Spleen (tissue), 7 donors: ENCODE measurements at regions not wholly inside any gene's neighbourhood (a gene's known extent, or its start where the extent isn't known, plus 50 kb on each side); places are given as distances from the start of the nearest gene placed in this dataset.
A peak's percentile ranks its signal among the peaks of the same experiment; 100 is the strongest.

Source experiments
- POLR2A ChIP-seq, 3 donors: fragments of 450-650 bp; IDR thresholded peaks; one replicate each; pipeline ENCODE4 v1.5.1; 2017; ENCODE audit warnings: antibody characterized with exemption in 3 of 3, mild to moderate bottlenecking in 1 of 3
- POLR2AphosphoS5 ChIP-seq, 3 donors: sonication (generic); formaldehyde crosslinking; IDR thresholded peaks; one replicate each; pipeline ENCODE4 v1.5.1; 2017; ENCODE audit warnings: antibody characterized with exemption in 3 of 3
- TF ChIP-seq, protein P1 (sequence below), 11 experiments: fragments of 200-600 bp in 7 of 11; fragments of 450-650 bp in 4 of 11; sonication (generic) in 4 of 11; IDR thresholded peaks in 8 of 11; conservative IDR thresholded peaks in 3 of 11; 1 replicate in 7 of 11; 2 replicates in 4 of 11; pipeline versions ENCODE4 v1.4.0 to v1.8.0; 2016 to 2021; ENCODE audit warnings: antibody characterized with exemption in 11 of 11, inconsistent platforms in 4 of 11, mild to moderate bottlenecking in 1 of 11
- donor health status: DM: no; HTN: no; CAD: no; lungs with moderate emphysema.
- donor health status: DM: no; HTN: no; CAD: no.
- donor health status: DM: no; HTN: no; CAD: no.

DNA sequence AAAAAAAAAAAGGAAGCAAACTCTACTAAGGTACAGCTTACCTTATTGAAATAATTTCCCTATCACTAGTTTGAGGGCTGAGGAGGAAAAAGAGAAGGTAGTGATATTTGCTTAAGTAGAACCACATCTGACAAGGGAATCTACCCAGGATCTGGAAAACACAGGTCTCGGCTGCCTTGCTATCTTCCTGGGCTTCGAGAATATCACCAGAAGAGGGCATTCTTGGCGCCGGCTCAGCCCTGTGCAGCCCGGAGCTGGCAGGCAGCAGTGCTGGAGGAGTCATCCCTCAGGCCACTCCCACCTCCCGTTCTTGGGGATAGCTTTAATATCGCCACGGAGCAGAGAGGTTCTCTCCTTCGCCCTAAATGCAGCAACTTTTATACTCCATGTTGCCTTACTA lies 1181.2 kb downstream of the VRK1 start:
- TF ChIP-seq, protein P1, sequence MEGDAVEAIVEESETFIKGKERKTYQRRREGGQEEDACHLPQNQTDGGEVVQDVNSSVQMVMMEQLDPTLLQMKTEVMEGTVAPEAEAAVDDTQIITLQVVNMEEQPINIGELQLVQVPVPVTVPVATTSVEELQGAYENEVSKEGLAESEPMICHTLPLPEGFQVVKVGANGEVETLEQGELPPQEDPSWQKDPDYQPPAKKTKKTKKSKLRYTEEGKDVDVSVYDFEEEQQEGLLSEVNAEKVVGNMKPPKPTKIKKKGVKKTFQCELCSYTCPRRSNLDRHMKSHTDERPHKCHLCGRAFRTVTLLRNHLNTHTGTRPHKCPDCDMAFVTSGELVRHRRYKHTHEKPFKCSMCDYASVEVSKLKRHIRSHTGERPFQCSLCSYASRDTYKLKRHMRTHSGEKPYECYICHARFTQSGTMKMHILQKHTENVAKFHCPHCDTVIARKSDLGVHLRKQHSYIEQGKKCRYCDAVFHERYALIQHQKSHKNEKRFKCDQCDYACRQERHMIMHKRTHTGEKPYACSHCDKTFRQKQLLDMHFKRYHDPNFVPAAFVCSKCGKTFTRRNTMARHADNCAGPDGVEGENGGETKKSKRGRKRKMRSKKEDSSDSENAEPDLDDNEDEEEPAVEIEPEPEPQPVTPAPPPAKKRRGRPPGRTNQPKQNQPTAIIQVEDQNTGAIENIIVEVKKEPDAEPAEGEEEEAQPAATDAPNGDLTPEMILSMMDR (IDR thresholded peaks at IDR 0.05 in 8 of 11, conservative IDR thresholded peaks at IDR 0.05 in 3 of 11) = peak in 5 of 11 experiments; percentile 10 to 44 (median 17)
- TF ChIP-seq POLR2AphosphoS5 (IDR thresholded peaks at IDR 0.05) (no peak), POLR2A (IDR thresholded peaks at IDR 0.05) (no peak)
